DOHH2 (cell line): ENCODE measurements at regions not wholly inside any gene's neighbourhood (a gene's known extent, or its start where the extent isn't known, plus 50 kb on each side); places are given as distances from the start of the nearest gene placed in this dataset.

Experiments
- H3F3A ChIP-seq: fragments of 200-600 bp; sonication (generic), shearing (Covaris generic); 2 replicates; pipeline ENCODE4 v1.6.0; 2016; ENCODE audit warnings: antibody characterized with exemption, mild to moderate bottlenecking; ENCODE audit not compliant: control insufficient read depth, insufficient read depth
- H3K27ac ChIP-seq: fragments of 200-600 bp; sonication (generic); 2 replicates; pipeline ENCODE4 v1.5.1; 2014; ENCODE audit warnings: low read depth, mild to moderate bottlenecking, low read length, moderate library complexity
- H3K27me3 ChIP-seq: fragments of 200-600 bp; sonication (generic); 2 replicates; pipeline ENCODE4 v1.6.1; 2014; ENCODE audit warnings: mild to moderate bottlenecking, low read length, mixed read lengths; ENCODE audit not compliant: control insufficient read depth
- H3K36me3 ChIP-seq: fragments of 200-600 bp; sonication (generic); 2 replicates; pipeline ENCODE4 v1.6.1; 2014; ENCODE audit warnings: mild to moderate bottlenecking, low read length, moderate library complexity, mixed read lengths; ENCODE audit not compliant: control insufficient read depth
- H3K4me1 ChIP-seq: fragments of 200-600 bp; sonication (generic); 2 replicates; pipeline ENCODE4 v1.6.1; 2014; ENCODE audit warnings: mild to moderate bottlenecking, low read length, mixed read lengths; ENCODE audit not compliant: control insufficient read depth
- H3K4me2 ChIP-seq: fragments of 200-600 bp; sonication (generic); 2 replicates; pipeline ENCODE4 v1.6.0; 2014; ENCODE audit warnings: mild to moderate bottlenecking, low read length, moderate library complexity
- H3K4me3 ChIP-seq: fragments of 200-600 bp; sonication (generic); 2 replicates; pipeline ENCODE4 v1.5.1; 2014; ENCODE audit warnings: mild to moderate bottlenecking, low read length, mixed read lengths
- H3K79me2 ChIP-seq: fragments of 200-600 bp; sonication (generic); 2 replicates; pipeline ENCODE4 v1.6.1; 2014; ENCODE audit warnings: mild to moderate bottlenecking, low read length, mixed read lengths; ENCODE audit not compliant: control insufficient read depth
- H3K9me2 ChIP-seq: fragments of 200-600 bp; sonication (generic); replicated peaks from 2 replicates; pipeline ENCODE4 v1.6.1; 2014; ENCODE audit warnings: mild to moderate bottlenecking, low read length, mixed read lengths; ENCODE audit not compliant: control insufficient read depth
- H3K9me3 ChIP-seq: fragments of 200-600 bp; sonication (generic); 2 replicates; pipeline ENCODE4 v1.6.1; 2014; ENCODE audit warnings: antibody characterized with exemption, low read length, mixed read lengths; ENCODE audit not compliant: control insufficient read depth, insufficient read depth
- H4K20me1 ChIP-seq: fragments of 200-600 bp; sonication (generic); 2 replicates; pipeline ENCODE4 v1.6.0; 2014; ENCODE audit warnings: low read depth, mild to moderate bottlenecking, antibody characterized with exemption, low read length, moderate library complexity; ENCODE audit not compliant: control insufficient read depth, insufficient read depth
- CTCF ChIP-seq: fragments of 200-600 bp; sonication (generic); IDR thresholded peaks from one replicate; pipeline ENCODE4 v1.5.1; 2014; ENCODE audit warnings: antibody characterized with exemption, mild to moderate bottlenecking, low read depth, low read length; ENCODE audit not compliant: poor library complexity, severe bottlenecking
- EZH2phosphoT487 ChIP-seq: fragments of 200-600 bp; sonication (generic); IDR thresholded peaks from 2 replicates; pipeline ENCODE4 v1.6.1; 2017; ENCODE audit warnings: borderline replicate concordance, mild to moderate bottlenecking, antibody characterized with exemption, low read length, moderate library complexity, mixed read lengths

- H3K9me3 ChIP-seq: no peaks in the 10 kb centered on the region
- no peaks in the 10 kb centered on the region for H3K4me1 ChIP-seq
- no peak overlapping the region for H3K4me2 ChIP-seq
- no peak overlapping the region for H3K27ac ChIP-seq
- H3K9me2 ChIP-seq: no peaks in the 10 kb centered on the region
- H3K27me3 ChIP-seq: no peaks in the 10 kb centered on the region
- no peaks in the 10 kb centered on the region for H3K36me3 ChIP-seq
- H4K20me1 ChIP-seq: no peaks in the 10 kb centered on the region
- no peaks in the 10 kb centered on the region for H3K79me2 ChIP-seq
- TF ChIP-seq EZH2phosphoT487 (no peak), CTCF (no peak)
- H3F3A ChIP-seq: no peaks in the 10 kb centered on the region
- no peak overlapping the region for H3K4me3 ChIP-seq
Observed at GRCh38 chr6:147823936-147824335, 315.4 kb downstream of the SAMD5 start.

GRCh38 chr6:147825848-147826247 lies 317.4 kb downstream of the SAMD5 start:
- H3K27me3 ChIP-seq: no peaks in the 10 kb centered on the region
- no peaks in the 10 kb centered on the region for H3F3A ChIP-seq
- no peaks in the 10 kb centered on the region for H3K9me2 ChIP-seq
- H3K36me3 ChIP-seq: no peaks in the 10 kb centered on the region
- no peaks in the 10 kb centered on the region for H3K79me2 ChIP-seq
- H4K20me1 ChIP-seq: no peaks in the 10 kb centered on the region
- no peak overlapping the region for H3K4me3 ChIP-seq
- TF ChIP-seq EZH2phosphoT487 (no peak), CTCF (no peak)
- no peak overlapping the region for H3K27ac ChIP-seq
- H3K4me2 ChIP-seq: no peak overlapping the region
- no peaks in the 10 kb centered on the region for H3K9me3 ChIP-seq
- no peaks in the 10 kb centered on the region for H3K4me1 ChIP-seq

- Histone ChIP-seq H3F3A (no peaks in the 10 kb centered on the region), H3K4me2 (no peak overlapping the region), H3K79me2 (no peaks in the 10 kb centered on the region), H3K4me1 (no peaks in the 10 kb centered on the region), H3K27ac (no peak overlapping the region), H3K36me3 (no peaks in the 10 kb centered on the region), H3K4me3 (no peak overlapping the region), H3K27me3 (no peaks in the 10 kb centered on the region), H3K9me3 (no peaks in the 10 kb centered on the region), H4K20me1 (no peaks in the 10 kb centered on the region), H3K9me2 (no peaks in the 10 kb centered on the region)
- TF ChIP-seq CTCF (no peak), EZH2phosphoT487 (no peak)
Observed at GRCh38 chr6:147826698-147827097, 318.2 kb downstream of the SAMD5 start.

- no peaks in the 10 kb centered on the region for H3K9me3 ChIP-seq
- no peak overlapping the region for H3K27ac ChIP-seq
- no peaks in the 10 kb centered on the region for H3F3A ChIP-seq
- no peaks in the 10 kb centered on the region for H3K79me2 ChIP-seq
- no peaks in the 10 kb centered on the region for H3K36me3 ChIP-seq
- H3K27me3 ChIP-seq: no peaks in the 10 kb centered on the region
- H3K4me1 ChIP-seq: no peaks in the 10 kb centered on the region
- no peak overlapping the region for H3K4me3 ChIP-seq
- no peaks in the 10 kb centered on the region for H3K9me2 ChIP-seq
- H4K20me1 ChIP-seq: no peaks in the 10 kb centered on the region
- no peak overlapping the region for H3K4me2 ChIP-seq
- no peak for TF ChIP-seq EZH2phosphoT487
- no peak for TF ChIP-seq CTCF
Observed at GRCh38 chr6:147829418-147829817, 320.9 kb downstream of the SAMD5 start.
